Panc1 (cell line): ENCODE measurements at regions not wholly inside any gene's neighbourhood (a gene's known extent, or its start where the extent isn't known, plus 50 kb on each side); places are given as distances from the start of the nearest gene placed in this dataset.

Experiments
- TF ChIP-seq, protein P1 (sequence below): fragments of 450-650 bp; IDR thresholded peaks from 2 replicates; pipeline ENCODE4 v1.5.1; 2017; ENCODE audit warnings: mild to moderate bottlenecking
- TF ChIP-seq, protein P2 (sequence below), 2 experiments: IDR thresholded peaks; 2 replicates each; pipeline ENCODE4 v1.6.1; 2011 to 2012; ENCODE audit warnings: low read depth in 2 of 2, control low read depth in 1 of 2, low read length in 1 of 2, mild to moderate bottlenecking in 1 of 2, moderate library complexity in 1 of 2; ENCODE audit not compliant: insufficient read depth in 1 of 2

DNA sequence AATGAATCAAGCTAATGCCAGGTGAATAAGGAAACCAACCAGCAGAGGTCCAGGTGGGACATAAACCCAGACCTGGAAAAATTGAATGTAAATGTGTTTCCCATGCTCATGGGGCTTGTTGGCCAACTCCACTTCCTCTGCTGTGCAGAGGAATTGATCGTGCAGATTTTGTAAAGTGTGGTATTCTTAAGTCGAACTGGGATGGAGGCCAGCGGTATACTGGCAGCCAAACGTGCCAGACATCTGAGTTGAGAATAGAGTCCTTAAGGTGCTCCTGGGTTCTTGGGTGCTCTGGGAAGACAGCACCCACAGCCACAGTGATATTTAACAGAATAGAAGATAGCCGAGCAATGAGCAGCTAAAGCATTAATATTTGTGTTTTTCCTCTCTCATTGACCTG is 146.5 kb upstream of the LGALSL start:
- TF ChIP-seq, protein P1, sequence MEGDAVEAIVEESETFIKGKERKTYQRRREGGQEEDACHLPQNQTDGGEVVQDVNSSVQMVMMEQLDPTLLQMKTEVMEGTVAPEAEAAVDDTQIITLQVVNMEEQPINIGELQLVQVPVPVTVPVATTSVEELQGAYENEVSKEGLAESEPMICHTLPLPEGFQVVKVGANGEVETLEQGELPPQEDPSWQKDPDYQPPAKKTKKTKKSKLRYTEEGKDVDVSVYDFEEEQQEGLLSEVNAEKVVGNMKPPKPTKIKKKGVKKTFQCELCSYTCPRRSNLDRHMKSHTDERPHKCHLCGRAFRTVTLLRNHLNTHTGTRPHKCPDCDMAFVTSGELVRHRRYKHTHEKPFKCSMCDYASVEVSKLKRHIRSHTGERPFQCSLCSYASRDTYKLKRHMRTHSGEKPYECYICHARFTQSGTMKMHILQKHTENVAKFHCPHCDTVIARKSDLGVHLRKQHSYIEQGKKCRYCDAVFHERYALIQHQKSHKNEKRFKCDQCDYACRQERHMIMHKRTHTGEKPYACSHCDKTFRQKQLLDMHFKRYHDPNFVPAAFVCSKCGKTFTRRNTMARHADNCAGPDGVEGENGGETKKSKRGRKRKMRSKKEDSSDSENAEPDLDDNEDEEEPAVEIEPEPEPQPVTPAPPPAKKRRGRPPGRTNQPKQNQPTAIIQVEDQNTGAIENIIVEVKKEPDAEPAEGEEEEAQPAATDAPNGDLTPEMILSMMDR = no peak
- TF ChIP-seq, protein P2, sequence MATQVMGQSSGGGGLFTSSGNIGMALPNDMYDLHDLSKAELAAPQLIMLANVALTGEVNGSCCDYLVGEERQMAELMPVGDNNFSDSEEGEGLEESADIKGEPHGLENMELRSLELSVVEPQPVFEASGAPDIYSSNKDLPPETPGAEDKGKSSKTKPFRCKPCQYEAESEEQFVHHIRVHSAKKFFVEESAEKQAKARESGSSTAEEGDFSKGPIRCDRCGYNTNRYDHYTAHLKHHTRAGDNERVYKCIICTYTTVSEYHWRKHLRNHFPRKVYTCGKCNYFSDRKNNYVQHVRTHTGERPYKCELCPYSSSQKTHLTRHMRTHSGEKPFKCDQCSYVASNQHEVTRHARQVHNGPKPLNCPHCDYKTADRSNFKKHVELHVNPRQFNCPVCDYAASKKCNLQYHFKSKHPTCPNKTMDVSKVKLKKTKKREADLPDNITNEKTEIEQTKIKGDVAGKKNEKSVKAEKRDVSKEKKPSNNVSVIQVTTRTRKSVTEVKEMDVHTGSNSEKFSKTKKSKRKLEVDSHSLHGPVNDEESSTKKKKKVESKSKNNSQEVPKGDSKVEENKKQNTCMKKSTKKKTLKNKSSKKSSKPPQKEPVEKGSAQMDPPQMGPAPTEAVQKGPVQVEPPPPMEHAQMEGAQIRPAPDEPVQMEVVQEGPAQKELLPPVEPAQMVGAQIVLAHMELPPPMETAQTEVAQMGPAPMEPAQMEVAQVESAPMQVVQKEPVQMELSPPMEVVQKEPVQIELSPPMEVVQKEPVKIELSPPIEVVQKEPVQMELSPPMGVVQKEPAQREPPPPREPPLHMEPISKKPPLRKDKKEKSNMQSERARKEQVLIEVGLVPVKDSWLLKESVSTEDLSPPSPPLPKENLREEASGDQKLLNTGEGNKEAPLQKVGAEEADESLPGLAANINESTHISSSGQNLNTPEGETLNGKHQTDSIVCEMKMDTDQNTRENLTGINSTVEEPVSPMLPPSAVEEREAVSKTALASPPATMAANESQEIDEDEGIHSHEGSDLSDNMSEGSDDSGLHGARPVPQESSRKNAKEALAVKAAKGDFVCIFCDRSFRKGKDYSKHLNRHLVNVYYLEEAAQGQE (IDR thresholded peaks at IDR 0.05; ENCODE audit: insufficient read depth in 1 of 2, low read depth in 2 of 2, low read length in 1 of 2) = no peak
